BE2C (cell line): ENCODE measurements at regions not wholly inside any gene's neighbourhood (a gene's known extent, or its start where the extent isn't known, plus 50 kb on each side); places are given as distances from the start of the nearest gene placed in this dataset.

ENCODE experiments used
- DNase-seq: peaks from one replicate; pipeline ENCODE4 v3.0.0-alpha.2; 2020
- H3K27me3 ChIP-seq: fragments of 250-450 bp; sonication (Bioruptor Pico); 2 replicates; pipeline ENCODE4 v1.5.1; 2020; ENCODE audit warnings: mild to moderate bottlenecking
- H3K36me3 ChIP-seq: fragments of 250-450 bp; sonication (Bioruptor Pico); 2 replicates; pipeline ENCODE4 v1.5.1; 2020; ENCODE audit warnings: mild to moderate bottlenecking
- H3K4me1 ChIP-seq: fragments of 250-450 bp; sonication (Bioruptor Pico); 2 replicates; pipeline ENCODE4 v1.5.1; 2020
- H3K4me3 ChIP-seq: 2 replicates; pipeline ENCODE4 v1.5.1; 2011; ENCODE audit warnings: low read depth, low read length
- H3K9me3 ChIP-seq: fragments of 250-450 bp; sonication (Bioruptor Pico); 2 replicates; pipeline ENCODE4 v1.5.1; 2020
- CTCF ChIP-seq: IDR thresholded peaks from 2 replicates; pipeline ENCODE4 v1.5.1; 2012; ENCODE audit warnings: mild to moderate bottlenecking, low read depth, low read length

GRCh38 chr12:75874441-75874840 lies 157.1 kb downstream of the PHLDA1 start:
- H3K9me3 ChIP-seq: no peaks in the 10 kb centered on the region
- no peak for TF ChIP-seq CTCF
- H3K36me3 ChIP-seq: no peaks in the 10 kb centered on the region
- H3K4me3 ChIP-seq: no peak overlapping the region
- no peaks in the 10 kb centered on the region; the same call in 1 of the 2 replicates for H3K4me1 ChIP-seq
- no peaks in the 10 kb centered on the region for H3K27me3 ChIP-seq
- DNase-seq: no peak

DNA sequence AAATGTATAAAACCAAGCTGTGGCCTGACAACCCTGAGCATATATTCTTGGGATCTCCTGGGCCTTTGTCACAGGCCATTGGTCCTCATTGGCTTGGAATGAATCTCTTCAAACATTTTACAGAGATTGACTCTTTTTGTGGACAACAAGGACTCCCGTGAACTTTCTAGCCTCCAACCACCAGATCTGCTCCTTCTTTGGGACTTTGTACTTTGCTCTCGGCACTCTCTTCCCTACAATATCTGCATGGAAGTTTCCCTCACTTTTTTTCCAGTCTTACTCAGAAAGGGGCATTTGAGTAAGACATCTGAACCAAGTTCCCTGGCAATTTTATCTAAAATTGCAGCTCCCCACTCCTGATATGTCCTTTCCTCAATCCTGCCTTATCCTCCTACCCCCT lies 158.8 kb downstream of the PHLDA1 start:
- DNase-seq: no peak
- no peaks in the 10 kb centered on the region for H3K27me3 ChIP-seq
- H3K36me3 ChIP-seq: no peaks in the 10 kb centered on the region
- no peak for TF ChIP-seq CTCF
- H3K9me3 ChIP-seq: no peaks in the 10 kb centered on the region
- H3K4me3 ChIP-seq: no peak overlapping the region
- H3K4me1 ChIP-seq: no peaks in the 10 kb centered on the region; the same call in 1 of the 2 replicates

DNA sequence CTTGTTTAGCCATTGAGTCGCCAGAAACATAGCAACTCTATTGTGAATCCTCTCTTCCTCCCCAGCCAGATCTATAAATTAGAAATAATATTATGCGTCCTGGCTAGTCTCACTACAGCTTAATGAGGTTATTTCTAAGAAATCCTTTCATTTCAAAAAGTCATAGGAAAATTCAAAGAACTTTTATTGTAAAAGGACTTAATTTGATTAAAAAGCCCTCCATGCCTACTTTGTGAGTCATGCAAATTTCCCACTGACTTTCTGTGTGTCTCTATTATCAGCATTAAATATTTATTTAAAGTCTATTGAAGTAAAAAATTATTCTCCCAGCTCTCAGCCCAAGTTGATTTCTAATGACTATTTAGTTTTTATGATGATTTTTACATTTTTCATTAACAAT lies 160.7 kb downstream of the PHLDA1 start:
- no peaks in the 10 kb centered on the region for H3K36me3 ChIP-seq
- no peak for TF ChIP-seq CTCF
- DNase-seq: no peak
- H3K4me3 ChIP-seq: no peak overlapping the region
- H3K9me3 ChIP-seq: no peaks in the 10 kb centered on the region
- no peaks in the 10 kb centered on the region for H3K27me3 ChIP-seq
- no peaks in the 10 kb centered on the region; the same call in 1 of the 2 replicates for H3K4me1 ChIP-seq

GRCh38 chr12:75868501-75868900 lies 163.1 kb downstream of the PHLDA1 start:
- no peak overlapping the region for H3K4me3 ChIP-seq
- H3K36me3 ChIP-seq: no peaks in the 10 kb centered on the region
- no peaks in the 10 kb centered on the region for H3K9me3 ChIP-seq
- no peaks in the 10 kb centered on the region for H3K27me3 ChIP-seq
- peaks cover 3% of the 10 kb centered on the region for H3K4me1 ChIP-seq
- DNase-seq: no peak
- TF ChIP-seq CTCF: no peak

DNA sequence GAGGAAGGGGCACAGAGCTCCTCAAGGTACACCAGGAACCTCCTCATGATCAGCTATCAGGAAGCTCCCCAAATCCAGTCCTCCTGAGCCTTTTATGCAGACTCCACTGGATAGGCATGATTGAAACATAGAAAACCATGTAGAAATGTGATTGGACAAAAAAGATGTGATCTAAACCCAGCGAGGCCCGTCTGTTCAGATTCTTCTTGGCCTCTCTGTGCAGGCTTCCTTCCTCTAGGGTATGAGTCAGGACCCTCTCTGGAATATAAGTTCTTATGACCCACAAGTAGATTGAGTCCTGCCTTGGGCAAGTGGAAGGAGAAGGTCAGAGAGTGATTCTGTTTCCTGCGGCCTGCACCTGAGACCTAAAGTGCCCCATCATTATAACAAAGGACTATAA lies 166.3 kb downstream of the PHLDA1 start:
- H3K4me1 ChIP-seq: peaks cover 10% of the 10 kb centered on the region
- H3K9me3 ChIP-seq: no peaks in the 10 kb centered on the region; the same call in 1 of the 2 replicates
- H3K27me3 ChIP-seq: no peaks in the 10 kb centered on the region
- no peak for DNase-seq
- H3K4me3 ChIP-seq: no peak overlapping the region
- H3K36me3 ChIP-seq: no peaks in the 10 kb centered on the region
- no peak for TF ChIP-seq CTCF

DNA sequence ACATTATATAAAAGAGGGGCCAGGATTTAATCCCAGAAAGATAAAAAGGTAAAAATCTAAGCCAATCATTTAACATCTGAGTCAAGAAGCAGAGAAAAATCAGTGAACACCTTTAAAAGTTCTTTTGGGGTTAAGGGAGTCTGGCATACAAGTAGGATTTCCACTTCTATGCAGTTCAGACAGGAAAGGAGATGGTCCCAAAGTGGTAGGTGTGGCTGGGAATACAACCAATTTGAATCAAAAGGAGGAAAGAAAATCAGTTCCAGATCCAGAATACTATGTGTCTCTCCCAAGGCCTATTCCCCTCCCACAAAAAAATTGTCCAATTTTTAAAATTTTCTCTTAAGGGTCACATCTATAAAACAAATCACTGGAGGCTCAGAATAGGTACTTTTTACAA lies 167.4 kb downstream of the PHLDA1 start:
- Histone ChIP-seq H3K4me1 (peaks cover 10% of the 10 kb centered on the region), H3K4me3 (no peak overlapping the region), H3K36me3 (no peaks in the 10 kb centered on the region), H3K9me3 (no peaks in the 10 kb centered on the region; the same call in 1 of the 2 replicates), H3K27me3 (no peaks in the 10 kb centered on the region)
- no peak for DNase-seq
- no peak for TF ChIP-seq CTCF
